CD4-positive, alpha-beta T cell (primary cell): ENCODE measurements at regions not wholly inside any gene's neighbourhood (a gene's known extent, or its start where the extent isn't known, plus 50 kb on each side); places are given as distances from the start of the nearest gene placed in this dataset.

Experiments
- ATAC-seq: fragments of 200-7000 bp; cut with Tn5 transposase; one replicate; pipeline ENCODE4 v1.10.0; 2022; ENCODE audit warnings: mild to moderate bottlenecking; ENCODE audit not compliant: poor library complexity
- CTCF ChIA-PET: fragments of 350-600 bp; sonication (Branson Sonifier 250); formaldehyde crosslinking; loops from one replicate; lab custom pipeline; 2021; ENCODE audit warnings: antibody characterized with exemption, inconsistent platforms; lab: Charles Lee
- POLR2A ChIA-PET: fragments of 350-600 bp; sonication (Branson Sonifier 250); formaldehyde crosslinking; loops from one replicate; lab custom pipeline; 2021; ENCODE audit warnings: antibody characterized with exemption, inconsistent platforms; lab: Charles Lee
- DNase-seq, 14 experiments: peaks; one replicate each; pipeline ENCODE4 v3.0.0-alpha.2; 2013 to 2020; ENCODE audit warnings: mixed read lengths in 2 of 14
- H3K27ac ChIP-seq, 2 donors: one replicate each; pipeline versions ENCODE4 v1.5.1 to v1.7.0; 2013; ENCODE audit warnings: low read length in 2 of 2, low read depth in 1 of 2, mild to moderate bottlenecking in 1 of 2
- H3K27me3 ChIP-seq, 2 experiments: 1 replicate in 1 of 2; 2 replicates in 1 of 2; pipeline versions ENCODE4 v1.6.1 to v1.7.0; 2013; ENCODE audit warnings: low read length in 2 of 2, control low read depth in 1 of 2, mild to moderate bottlenecking in 1 of 2, moderate library complexity in 1 of 2; ENCODE audit not compliant: insufficient read depth in 2 of 2, control insufficient read depth in 1 of 2
- H3K36me3 ChIP-seq: one replicate; pipeline ENCODE4 v1.6.1; 2013; ENCODE audit warnings: low read length, control low read depth; ENCODE audit not compliant: insufficient read depth
- H3K4me1 ChIP-seq: one replicate; pipeline ENCODE4 v1.6.1; 2013; ENCODE audit warnings: low read length, control low read depth; ENCODE audit not compliant: insufficient read depth
- H3K4me3 ChIP-seq: one replicate; pipeline ENCODE4 v1.5.1; 2013; ENCODE audit warnings: mild to moderate bottlenecking, low read length, moderate library complexity
- H3K9me3 ChIP-seq, 2 experiments: 1 replicate in 1 of 2; 2 replicates in 1 of 2; pipeline versions ENCODE4 v1.6.1 to v1.7.0; 2013; ENCODE audit warnings: low read length in 2 of 2, mild to moderate bottlenecking in 2 of 2, control low read depth in 1 of 2, moderate library complexity in 1 of 2; ENCODE audit not compliant: control insufficient read depth in 1 of 2, insufficient read depth in 1 of 2
- H3K27ac Mint-ChIP-seq: one replicate; pipeline ENCODE4 v1.8.0; 2020; ENCODE audit warnings: mixed read lengths
- H3K27me3 Mint-ChIP-seq: one replicate; pipeline ENCODE4 v1.8.0; 2021; ENCODE audit warnings: mixed read lengths
- H3K36me3 Mint-ChIP-seq: one replicate; pipeline ENCODE4 v1.8.0; 2021; ENCODE audit warnings: low read depth, mixed read lengths
- H3K4me1 Mint-ChIP-seq: one replicate; pipeline ENCODE4 v1.8.0; 2021; ENCODE audit warnings: low read depth, mixed read lengths
- H3K4me3 Mint-ChIP-seq: one replicate; pipeline ENCODE4 v1.8.0; 2020; ENCODE audit warnings: mild to moderate bottlenecking, mixed read lengths
- H3K9me3 Mint-ChIP-seq: one replicate; pipeline ENCODE4 v1.8.0; 2020; ENCODE audit warnings: mixed read lengths
- intact Hi-C, 2 experiments: fragments of 100-400 bp; cut with DNase I in 1 of 2; cut with micrococcal nuclease in 1 of 2; formaldehyde crosslinking; loops; one replicate each; pipeline versions ENCODE4 v1.15.1 to v1.9.0; 2023 to 2025; cut with DNase I, micrococcal nuclease
- TF ChIP-seq, protein P1 (sequence below): fragments of 200-600 bp; IDR thresholded peaks from one replicate; pipeline ENCODE4 v1.8.0; 2022; ENCODE audit warnings: antibody characterized with exemption, mild to moderate bottlenecking

DNA sequence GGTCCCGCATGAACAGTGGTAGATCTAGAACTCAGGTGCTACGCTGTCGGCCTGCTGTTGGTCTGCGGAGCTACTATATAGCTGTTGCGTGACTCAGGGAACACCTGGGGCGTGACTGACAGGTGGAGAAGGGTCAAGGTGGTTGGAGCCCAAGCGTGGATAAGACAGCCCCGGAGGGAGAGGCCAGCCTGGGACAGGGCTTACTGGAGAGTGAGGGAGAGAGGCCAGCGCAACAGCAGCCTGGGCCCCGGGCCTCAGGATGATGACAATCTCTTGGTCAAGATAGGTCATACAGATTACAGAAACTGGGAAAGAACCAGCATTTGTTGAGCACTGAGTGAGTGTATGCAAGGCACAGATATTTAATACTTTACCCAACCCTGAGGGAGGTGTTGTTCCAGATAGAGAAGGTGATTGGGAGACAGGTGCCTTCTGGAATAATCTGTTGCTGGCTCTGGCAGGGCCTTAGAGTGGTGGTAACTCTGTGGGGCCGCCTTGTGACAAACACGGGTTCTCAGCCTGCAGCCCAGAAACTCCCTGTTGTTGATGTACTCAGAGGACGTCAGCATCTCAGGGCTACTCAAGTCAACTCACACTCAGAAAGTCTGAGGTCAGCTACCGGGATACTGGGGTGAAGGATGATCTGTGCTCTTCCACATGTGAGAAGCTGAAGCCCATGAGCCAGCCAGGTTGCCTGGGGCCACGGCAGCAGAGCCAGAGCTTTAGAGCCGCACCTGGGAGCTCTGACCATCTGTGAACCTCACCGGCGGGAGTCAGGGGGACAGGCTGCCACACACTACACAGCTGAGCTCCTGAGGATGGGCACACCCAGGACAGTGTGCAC lies 265.4 kb upstream of the HES1 start:
- ChIA-PET CTCF (no interaction called here), POLR2A (no interaction called here)
- no peak overlapping the region for H3K27ac ChIP-seq
- DNase-seq (no peak), ATAC-seq (no peak)
- H3K36me3 ChIP-seq = no peaks in the 10 kb centered on the region
- intact Hi-C loops = no loop called here
- H3K4me3 ChIP-seq = no peak overlapping the region
- H3K4me1 Mint-ChIP-seq = no peaks in the 10 kb centered on the region
- H3K27me3 Mint-ChIP-seq = peaks cover 13% of the 10 kb centered on the region
- H3K9me3 ChIP-seq = no peaks in the 10 kb centered on the region
- peaks cover 7 to 10% of the 10 kb centered on the region in 2 experiments for H3K27me3 ChIP-seq
- H3K4me1 ChIP-seq = peaks cover 6% of the 10 kb centered on the region
- H3K9me3 Mint-ChIP-seq = no peaks in the 10 kb centered on the region
- TF ChIP-seq, protein P1, sequence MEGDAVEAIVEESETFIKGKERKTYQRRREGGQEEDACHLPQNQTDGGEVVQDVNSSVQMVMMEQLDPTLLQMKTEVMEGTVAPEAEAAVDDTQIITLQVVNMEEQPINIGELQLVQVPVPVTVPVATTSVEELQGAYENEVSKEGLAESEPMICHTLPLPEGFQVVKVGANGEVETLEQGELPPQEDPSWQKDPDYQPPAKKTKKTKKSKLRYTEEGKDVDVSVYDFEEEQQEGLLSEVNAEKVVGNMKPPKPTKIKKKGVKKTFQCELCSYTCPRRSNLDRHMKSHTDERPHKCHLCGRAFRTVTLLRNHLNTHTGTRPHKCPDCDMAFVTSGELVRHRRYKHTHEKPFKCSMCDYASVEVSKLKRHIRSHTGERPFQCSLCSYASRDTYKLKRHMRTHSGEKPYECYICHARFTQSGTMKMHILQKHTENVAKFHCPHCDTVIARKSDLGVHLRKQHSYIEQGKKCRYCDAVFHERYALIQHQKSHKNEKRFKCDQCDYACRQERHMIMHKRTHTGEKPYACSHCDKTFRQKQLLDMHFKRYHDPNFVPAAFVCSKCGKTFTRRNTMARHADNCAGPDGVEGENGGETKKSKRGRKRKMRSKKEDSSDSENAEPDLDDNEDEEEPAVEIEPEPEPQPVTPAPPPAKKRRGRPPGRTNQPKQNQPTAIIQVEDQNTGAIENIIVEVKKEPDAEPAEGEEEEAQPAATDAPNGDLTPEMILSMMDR = no peak
- no peak overlapping the region for H3K4me3 Mint-ChIP-seq
- no peaks in the 10 kb centered on the region for H3K36me3 Mint-ChIP-seq
- no peak overlapping the region for H3K27ac Mint-ChIP-seq

DNA sequence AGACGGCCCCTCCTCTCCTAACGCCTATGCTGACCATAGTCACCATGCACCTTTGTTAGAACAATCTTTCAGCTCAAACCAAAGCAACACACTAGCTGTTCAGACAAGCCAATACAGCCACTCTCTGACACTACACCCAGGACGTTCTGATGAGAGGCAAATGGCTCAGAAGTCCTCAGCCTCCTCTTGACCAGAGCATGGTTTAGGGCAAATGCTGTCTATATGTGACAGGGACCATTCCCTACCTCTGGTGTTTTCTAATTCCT lies 264.8 kb upstream of the HES1 start:
- Mint-ChIP-seq H3K27ac (no peak overlapping the region), H3K4me3 (no peak overlapping the region), H3K9me3 (no peaks in the 10 kb centered on the region), H3K36me3 (no peaks in the 10 kb centered on the region), H3K4me1 (no peaks in the 10 kb centered on the region), H3K27me3 (peaks cover 13% of the 10 kb centered on the region)
- Histone ChIP-seq H3K36me3 (no peaks in the 10 kb centered on the region), H3K4me3 (no peak overlapping the region), H3K27ac (no peak overlapping the region), H3K9me3 (no peaks in the 10 kb centered on the region), H3K27me3 (peaks cover 7 to 10% of the 10 kb centered on the region in 2 experiments), H3K4me1 (peaks cover 6% of the 10 kb centered on the region)
- ChIA-PET POLR2A (no interaction called here), CTCF (interaction anchor here (0.6 kb wide), 1 partner anchor 252 kb away, joined by 3 read pairs; no protein-coding TSS in a partner anchor)
- TF ChIP-seq, protein P1 = no peak
- intact Hi-C loops = no loop called here
- DNase-seq = no peak
- no peak for ATAC-seq

DNA sequence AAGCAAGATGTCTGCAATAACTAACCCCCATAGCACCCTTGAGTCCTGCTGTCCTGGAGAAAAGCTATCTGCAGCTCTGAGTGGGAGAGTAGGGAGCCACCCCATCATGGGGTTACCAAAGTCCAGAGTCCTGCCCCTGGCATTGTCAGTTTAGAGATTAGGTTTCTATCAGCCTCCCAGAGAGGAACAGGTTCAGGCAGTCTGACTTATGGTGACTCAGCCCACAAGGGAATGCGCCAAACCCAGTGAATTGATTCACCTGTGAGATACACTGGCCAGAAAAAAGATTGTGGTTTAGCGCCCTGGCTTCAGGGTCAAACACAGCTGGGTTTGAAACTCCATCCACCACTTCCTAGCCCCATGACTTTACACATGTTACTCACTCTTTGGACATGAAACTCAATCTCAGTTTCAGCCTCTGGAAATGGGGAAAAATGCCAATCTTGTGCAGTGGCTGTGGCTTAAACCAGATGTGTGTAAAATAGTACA lies 263.6 kb upstream of the HES1 start:
- POLR2A ChIA-PET = no interaction called here
- peaks cover 6% of the 10 kb centered on the region for H3K4me1 ChIP-seq
- ATAC-seq (no peak), DNase-seq (no peak)
- no peaks in the 10 kb centered on the region for H3K9me3 ChIP-seq
- H3K27ac Mint-ChIP-seq = no peak overlapping the region
- no peak overlapping the region for H3K4me3 ChIP-seq
- no peaks in the 10 kb centered on the region for H3K36me3 Mint-ChIP-seq
- H3K36me3 ChIP-seq = no peaks in the 10 kb centered on the region
- intact Hi-C loops = no loop called here
- peaks cover 13% of the 10 kb centered on the region for H3K27me3 Mint-ChIP-seq
- CTCF ChIA-PET = no interaction called here
- H3K9me3 Mint-ChIP-seq = no peaks in the 10 kb centered on the region
- no peaks in the 10 kb centered on the region for H3K4me1 Mint-ChIP-seq
- H3K4me3 Mint-ChIP-seq = no peak overlapping the region
- no peak overlapping the region for H3K27ac ChIP-seq
- H3K27me3 ChIP-seq = peaks cover 7% of the 10 kb centered on the region in 2 experiments
- TF ChIP-seq, protein P1 = no peak
